ENCODE measurements at regions not wholly inside any gene's neighbourhood (a gene's known extent, or its start where the extent isn't known, plus 50 kb on each side); places are given as distances from the start of the nearest gene placed in this dataset.

- no peak for DNase-seq
Measured at GRCh38 chr1:56313560-56313959, 265.8 kb downstream of the PLPP3 start.

- no peak for DNase-seq
Measured at GRCh38 chr1:56311766-56312165, 267.6 kb downstream of the PLPP3 start.

GRCh38 chr1:56310945-56311344, 268.4 kb downstream of the PLPP3 start:
- no peak for DNase-seq

- DNase-seq, result no peak
Measured at GRCh38 chr1:56309065-56309464, 270.3 kb downstream of the PLPP3 start.

- no peak for DNase-seq
Measured at GRCh38 chr1:56304975-56305374, 274.4 kb downstream of the PLPP3 start.

- no peak for DNase-seq
Measured at GRCh38 chr1:56303805-56304204, 275.6 kb downstream of the PLPP3 start.

GRCh38 chr1:56302878-56303277, 276.5 kb downstream of the PLPP3 start:
- DNase-seq, result no peak

GRCh38 chr1:56301791-56302190, 277.6 kb downstream of the PLPP3 start:
- DNase-seq, result no peak

- DNase-seq, result no peak
Measured at GRCh38 chr1:56300836-56301235, 278.5 kb downstream of the PLPP3 start.

- no peak for DNase-seq
Measured at GRCh38 chr1:56298866-56299265, 280.5 kb downstream of the PLPP3 start.

GRCh38 chr1:56297904-56298303, 281.5 kb downstream of the PLPP3 start:
- no peak for DNase-seq

GRCh38 chr1:56297208-56297607, 282.2 kb downstream of the PLPP3 start:
- no peak for DNase-seq

- DNase-seq, result no peak
Measured at GRCh38 chr1:56295949-56296929, 283.1 kb downstream of the PLPP3 start.

GRCh38 chr1:56291374-56291919, 287.9 kb downstream of the PLPP3 start:
- no peak for DNase-seq

- DNase-seq, result no peak
Measured at GRCh38 chr1:56289260-56289659, 290.1 kb downstream of the PLPP3 start.

GRCh38 chr1:56287721-56288120, 291.6 kb downstream of the PLPP3 start:
- no peak for DNase-seq

GRCh38 chr1:56286956-56287355, 292.4 kb downstream of the PLPP3 start:
- DNase-seq, result no peak

- no peak for DNase-seq
Measured at GRCh38 chr1:56286506-56286905, 292.9 kb downstream of the PLPP3 start.

GRCh38 chr1:56285554-56286402, 293.6 kb downstream of the PLPP3 start:
- DNase-seq, result no peak

GRCh38 chr1:56284928-56285327, 294.4 kb downstream of the PLPP3 start:
- no peak for DNase-seq

- no peak for DNase-seq
Measured at GRCh38 chr1:56278061-56278460, 301.3 kb downstream of the PLPP3 start.

- DNase-seq, result no peak
Measured at GRCh38 chr1:56268519-56269140, 310.7 kb downstream of the PLPP3 start.

All from right kidney (tissue), 1 donor.